ENCODE measurements at regions not wholly inside any gene's neighbourhood (a gene's known extent, or its start where the extent isn't known, plus 50 kb on each side); places are given as distances from the start of the nearest gene placed in this dataset.

GRCh38 chr18:42480441-42480840 is 525.4 kb downstream of the PIK3C3 start:
- no TSS peak for BruUV-seq (replicated peaks)
- TF ChIP-seq EZH2phosphoT487 (IDR thresholded peaks at IDR 0.05; ENCODE audit: borderline replicate concordance, low read depth, low read length) (no peak), CTCF (conservative IDR thresholded peaks at IDR 0.05; ENCODE audit: low read length) (no peak)
- intact Hi-C loops (cut with micrococcal nuclease; ENCODE audit: unreplicated experiment) = no loop called here
- Histone ChIP-seq H3K4me2 (ENCODE audit: low read length) (no peak overlapping the region), H3K79me2 (ENCODE audit: insufficient read depth, low read depth, low read length) (no peaks in the 10 kb centered on the region), H3K4me3 (ENCODE audit: low read depth, low read length, poor library complexity, severe bottlenecking) (no peak overlapping the region), H2AFZ (ENCODE audit: low read length) (no peak overlapping the region), H3K27ac (ENCODE audit: low read depth, low read length, poor library complexity, severe bottlenecking) (no peak overlapping the region), H4K20me1 (ENCODE audit: insufficient read depth, low read length) (no peaks in the 10 kb centered on the region), H3K9me2 (ENCODE audit: insufficient read depth, low read length) (no peaks in the 10 kb centered on the region), H3K36me3 (ENCODE audit: insufficient read depth, low read length) (no peaks in the 10 kb centered on the region), H3K4me1 (ENCODE audit: insufficient read depth, low read length, poor library complexity, severe bottlenecking) (no peaks in the 10 kb centered on the region), H3K9me3 (ENCODE audit: low read length) (no peaks in the 10 kb centered on the region)
- CTCF ChIA-PET (ENCODE audit: unreplicated experiment) = no interaction called here
- POLR2A ChIA-PET = no interaction called here
- no peak for DNase-seq (ENCODE audit: low spot score)

DNA sequence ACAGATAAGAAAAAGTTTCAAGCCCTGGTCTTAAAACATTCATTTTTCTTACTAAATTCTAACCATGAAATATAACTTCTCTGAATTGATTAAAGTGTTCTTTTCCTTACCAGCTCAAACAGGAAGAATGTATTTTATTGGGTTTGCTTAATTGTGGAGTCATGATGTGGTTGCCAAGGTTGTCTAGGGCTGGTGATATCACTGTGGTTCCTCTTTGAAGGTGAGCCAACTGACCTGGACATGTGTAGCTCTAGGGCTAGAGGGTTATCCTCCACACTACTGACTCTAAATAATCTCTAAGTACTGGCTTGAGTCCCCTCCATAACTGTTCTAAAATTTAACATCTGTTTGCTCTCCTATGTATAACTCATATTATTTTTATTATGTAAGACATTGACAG is 529.6 kb downstream of the PIK3C3 start:
- POLR2A ChIA-PET = no interaction called here
- no peak for DNase-seq (ENCODE audit: low spot score)

DNA sequence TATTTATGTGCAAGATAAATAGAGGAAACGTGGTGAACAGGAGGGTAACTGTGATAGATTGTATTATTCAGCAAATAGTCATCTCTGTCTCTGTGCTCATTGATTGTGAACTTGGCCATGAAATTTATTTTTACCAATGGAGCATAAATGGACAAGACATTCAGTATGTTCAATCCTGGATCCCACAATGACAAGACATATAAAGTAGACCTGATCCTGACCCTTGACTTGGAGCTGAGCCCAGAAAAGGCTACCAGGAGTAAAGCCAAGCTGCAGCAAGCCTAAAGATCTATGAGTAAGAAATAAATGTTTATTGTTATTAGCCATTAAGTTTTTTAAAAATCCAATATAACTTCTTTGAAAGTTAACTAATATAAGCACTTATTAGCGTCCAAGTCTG is 531.2 kb downstream of the PIK3C3 start:
- no peak overlapping the region for H2AFZ ChIP-seq (ENCODE audit: low read length)
- no peak overlapping the region for H3K4me2 ChIP-seq (ENCODE audit: low read length)
- intact Hi-C loops (cut with micrococcal nuclease; ENCODE audit: unreplicated experiment) = no loop called here
- H3K36me3 ChIP-seq (ENCODE audit: insufficient read depth, low read length) = no peaks in the 10 kb centered on the region
- no TSS peak for BruUV-seq (replicated peaks)
- no peaks in the 10 kb centered on the region for H3K9me3 ChIP-seq (ENCODE audit: low read length)
- H3K4me3 ChIP-seq (ENCODE audit: low read depth, low read length, poor library complexity, severe bottlenecking) = no peak overlapping the region
- TF ChIP-seq EZH2phosphoT487 (IDR thresholded peaks at IDR 0.05; ENCODE audit: borderline replicate concordance, low read depth, low read length) (no peak), CTCF (conservative IDR thresholded peaks at IDR 0.05; ENCODE audit: low read length) (no peak)
- H3K4me1 ChIP-seq (ENCODE audit: insufficient read depth, low read length, poor library complexity, severe bottlenecking) = no peaks in the 10 kb centered on the region
- no peak overlapping the region for H3K27ac ChIP-seq (ENCODE audit: low read depth, low read length, poor library complexity, severe bottlenecking)
- CTCF ChIA-PET (ENCODE audit: unreplicated experiment) = no interaction called here
- no peaks in the 10 kb centered on the region for H3K9me2 ChIP-seq (ENCODE audit: insufficient read depth, low read length)
- DNase-seq (ENCODE audit: low spot score) = no peak
- H3K79me2 ChIP-seq (ENCODE audit: insufficient read depth, low read depth, low read length) = no peaks in the 10 kb centered on the region
- POLR2A ChIA-PET = no interaction called here
- H4K20me1 ChIP-seq (ENCODE audit: insufficient read depth, low read length) = no peaks in the 10 kb centered on the region

More for the DNA sequence above, 529.6 kb downstream of the PIK3C3 start:
- H3K4me3 ChIP-seq (ENCODE audit: low read depth, low read length, poor library complexity, severe bottlenecking) = no peak overlapping the region
- BruUV-seq (replicated peaks) = no TSS peak
- no peaks in the 10 kb centered on the region for H3K4me1 ChIP-seq (ENCODE audit: insufficient read depth, low read length, poor library complexity, severe bottlenecking)
- CTCF ChIA-PET (ENCODE audit: unreplicated experiment) = no interaction called here
- no peak overlapping the region for H3K4me2 ChIP-seq (ENCODE audit: low read length)
- H3K9me2 ChIP-seq (ENCODE audit: insufficient read depth, low read length) = no peaks in the 10 kb centered on the region
- no peak for TF ChIP-seq EZH2phosphoT487 (IDR thresholded peaks at IDR 0.05; ENCODE audit: borderline replicate concordance, low read depth, low read length)
- no peak for TF ChIP-seq CTCF (conservative IDR thresholded peaks at IDR 0.05; ENCODE audit: low read length)
- intact Hi-C loops (cut with micrococcal nuclease; ENCODE audit: unreplicated experiment) = no loop called here
- H3K36me3 ChIP-seq (ENCODE audit: insufficient read depth, low read length) = no peaks in the 10 kb centered on the region
- H3K79me2 ChIP-seq (ENCODE audit: insufficient read depth, low read depth, low read length) = no peaks in the 10 kb centered on the region
- H3K9me3 ChIP-seq (ENCODE audit: low read length) = no peaks in the 10 kb centered on the region
- H4K20me1 ChIP-seq (ENCODE audit: insufficient read depth, low read length) = no peaks in the 10 kb centered on the region
- no peak overlapping the region for H2AFZ ChIP-seq (ENCODE audit: low read length)
- H3K27ac ChIP-seq (ENCODE audit: low read depth, low read length, poor library complexity, severe bottlenecking) = no peak overlapping the region
